GM12864 (cell line): ENCODE measurements at regions not wholly inside any gene's neighbourhood (a gene's known extent, or its start where the extent isn't known, plus 50 kb on each side); places are given as distances from the start of the nearest gene placed in this dataset.

Experiments used
- DNase-seq: peaks from one replicate; pipeline ENCODE4 v3.0.0-alpha.2; 2011; ENCODE audit warnings: low read depth
- H3K4me3 ChIP-seq: 2 replicates; pipeline ENCODE4 v1.5.1; 2011; ENCODE audit warnings: mild to moderate bottlenecking, low read depth, low read length, control low read depth
- CTCF ChIP-seq: IDR thresholded peaks from 2 replicates; pipeline ENCODE4 v1.5.1; 2011; ENCODE audit warnings: low read depth, mild to moderate bottlenecking, moderate library complexity, low read length, control low read depth, inconsistent platforms; ENCODE audit errors: missing control alignments

- TF ChIP-seq CTCF, result no peak
- no peak for DNase-seq
These were observed 146.7 kb upstream of the IQSEC1 start for GRCh38 chr3:13219902-13220296.

GRCh38 chr3:13219077-13219901, 146.1 kb upstream of the IQSEC1 start:
- no peak for DNase-seq
- H3K4me3 ChIP-seq, result no peak overlapping the region
- TF ChIP-seq CTCF, result no peak

More at GRCh38 chr3:13219902-13220296, 146.7 kb upstream of the IQSEC1 start:
- H3K4me3 ChIP-seq, result no peak overlapping the region

GRCh38 chr3:13218541-13218908, 145.3 kb upstream of the IQSEC1 start:
- DNase-seq, result no peak
- H3K4me3 ChIP-seq, result no peak overlapping the region
- no peak for TF ChIP-seq CTCF

- no peak for TF ChIP-seq CTCF
- no peak for DNase-seq
- no peak overlapping the region for H3K4me3 ChIP-seq
These were observed 144.7 kb upstream of the IQSEC1 start for GRCh38 chr3:13217736-13218540.

- DNase-seq, result no peak
- H3K4me3 ChIP-seq, result no peak overlapping the region
- TF ChIP-seq CTCF, result no peak
These were observed 144.0 kb upstream of the IQSEC1 start for GRCh38 chr3:13217253-13217652.

GRCh38 chr3:13215940-13216546, 142.8 kb upstream of the IQSEC1 start:
- DNase-seq, result no peak
- no peak for TF ChIP-seq CTCF
- H3K4me3 ChIP-seq, result no peak overlapping the region
